Natural killer cell (primary cell): ENCODE measurements at regions not wholly inside any gene's neighbourhood (a gene's known extent, or its start where the extent isn't known, plus 50 kb on each side); places are given as distances from the start of the nearest gene placed in this dataset.

Source experiments
- ATAC-seq, 3 donors: fragments of 150-1000 bp in 2 of 3; fragments of 200-7000 bp in 1 of 3; cut with Tn5 transposase; 1 replicate in 1 of 3; 2 replicates in 2 of 3; pipeline ENCODE4 v1.10.0; 2021; ENCODE audit warnings: mild to moderate bottlenecking in 2 of 3, moderate library complexity in 2 of 3
- DNase-seq, 2 donors: peaks; one replicate each; pipeline versions ENCODE4 v3.0.0 to v3.0.0-alpha.2; 2013 to 2021; ENCODE audit warnings: mixed read lengths in 1 of 2
- H3K27ac ChIP-seq: one replicate; pipeline ENCODE4 v1.5.1; 2013; ENCODE audit warnings: mild to moderate bottlenecking, low read length
- H3K27me3 ChIP-seq: one replicate; pipeline ENCODE4 v1.6.1; 2013; ENCODE audit warnings: low read length; ENCODE audit not compliant: control insufficient read depth, insufficient read depth
- H3K36me3 ChIP-seq: one replicate; pipeline ENCODE4 v1.6.1; 2013; ENCODE audit warnings: low read length; ENCODE audit not compliant: control insufficient read depth, insufficient read depth
- H3K4me1 ChIP-seq: one replicate; pipeline ENCODE4 v1.6.1; 2013; ENCODE audit warnings: low read length; ENCODE audit not compliant: control insufficient read depth, insufficient read depth
- H3K4me3 ChIP-seq: one replicate; pipeline ENCODE4 v1.5.1; 2013; ENCODE audit warnings: low read length
- H3K9me3 ChIP-seq: one replicate; pipeline ENCODE4 v1.6.1; 2013; ENCODE audit warnings: low read length; ENCODE audit not compliant: control insufficient read depth, insufficient read depth
- H3K27ac Mint-ChIP-seq, 2 donors: one replicate each; pipeline ENCODE4 v1.8.0; 2022; ENCODE audit warnings: mild to moderate bottlenecking in 2 of 2, mixed read lengths in 2 of 2, moderate library complexity in 1 of 2
- H3K27me3 Mint-ChIP-seq, 2 donors: one replicate each; pipeline ENCODE4 v1.8.0; 2022; ENCODE audit warnings: low read depth in 2 of 2, mixed read lengths in 2 of 2
- H3K36me3 Mint-ChIP-seq: one replicate; pipeline ENCODE4 v1.8.0; 2022; ENCODE audit warnings: mixed read lengths
- H3K4me1 Mint-ChIP-seq, 2 donors: one replicate each; pipeline ENCODE4 v1.8.0; 2022; ENCODE audit warnings: mixed read lengths in 2 of 2
- H3K4me3 Mint-ChIP-seq: one replicate; pipeline ENCODE4 v1.8.0; 2022; ENCODE audit warnings: mild to moderate bottlenecking, moderate library complexity, mixed read lengths
- H3K9me3 Mint-ChIP-seq, 2 donors: one replicate each; pipeline ENCODE4 v1.8.0; 2022; ENCODE audit warnings: mixed read lengths in 2 of 2
- WGBS: methylation state at CpG from one replicate; pipeline ENCODE4 v1.1.7; 2013; ENCODE audit warnings: missing lambda C conversion rate; ENCODE audit not compliant: insufficient coverage; 5-methylcytosine and 5-hydroxymethylcytosine counted together
- intact Hi-C: fragments of 100-400 bp; cut with micrococcal nuclease; formaldehyde crosslinking; loops from one replicate; pipeline ENCODE4 v1.14.2; 2022
- TF ChIP-seq, protein P1 (sequence below): fragments of 200-600 bp; IDR thresholded peaks from one replicate; pipeline ENCODE4 v1.8.0; 2022; ENCODE audit warnings: antibody characterized with exemption

DNA sequence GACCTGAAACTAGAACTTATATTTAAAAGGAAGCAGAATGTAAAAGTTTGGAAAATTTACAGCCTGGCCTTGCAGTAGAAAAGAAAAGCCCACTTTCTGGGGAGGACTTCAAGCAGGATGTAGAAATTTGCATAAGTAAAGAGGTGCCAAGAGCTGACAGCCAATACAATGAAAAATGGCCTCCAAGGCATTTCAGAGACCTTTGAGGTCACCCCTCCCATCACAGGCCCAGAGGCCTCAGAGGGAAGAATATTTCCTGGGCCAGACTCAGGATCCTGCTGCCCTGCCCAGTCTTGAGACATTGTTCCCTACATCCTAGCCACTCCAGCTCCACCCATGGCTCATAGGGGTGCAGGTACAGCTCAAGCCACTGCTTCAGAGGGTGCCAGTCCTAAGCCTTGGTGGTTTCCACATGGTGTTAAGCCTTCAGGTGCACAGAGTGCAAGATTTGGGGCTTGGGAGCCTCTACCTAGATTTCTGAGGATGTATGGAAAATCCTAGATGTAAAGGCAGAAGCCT lies 518.9 kb upstream of the INTU start:
- H3K4me3 ChIP-seq = no peak overlapping the region
- no peak for DNase-seq
- H3K9me3 ChIP-seq = peaks cover 3% of the 10 kb centered on the region
- H3K4me1 ChIP-seq = no peaks in the 10 kb centered on the region
- H3K27me3 ChIP-seq = no peaks in the 10 kb centered on the region
- Mint-ChIP-seq H3K4me3 (no peak overlapping the region), H3K27me3 (no peaks in the 10 kb centered on the region), H3K27ac (no peak overlapping the region), H3K36me3 (peaks cover 6% of the 10 kb centered on the region), H3K9me3 (peaks cover 9 to 20% of the 10 kb centered on the region in 2 donors), H3K4me1 (no peaks in the 10 kb centered on the region)
- H3K36me3 ChIP-seq = no peaks in the 10 kb centered on the region
- ATAC-seq = no peak
- intact Hi-C loops = no loop called here
- no peak overlapping the region for H3K27ac ChIP-seq
- TF ChIP-seq, protein P1, sequence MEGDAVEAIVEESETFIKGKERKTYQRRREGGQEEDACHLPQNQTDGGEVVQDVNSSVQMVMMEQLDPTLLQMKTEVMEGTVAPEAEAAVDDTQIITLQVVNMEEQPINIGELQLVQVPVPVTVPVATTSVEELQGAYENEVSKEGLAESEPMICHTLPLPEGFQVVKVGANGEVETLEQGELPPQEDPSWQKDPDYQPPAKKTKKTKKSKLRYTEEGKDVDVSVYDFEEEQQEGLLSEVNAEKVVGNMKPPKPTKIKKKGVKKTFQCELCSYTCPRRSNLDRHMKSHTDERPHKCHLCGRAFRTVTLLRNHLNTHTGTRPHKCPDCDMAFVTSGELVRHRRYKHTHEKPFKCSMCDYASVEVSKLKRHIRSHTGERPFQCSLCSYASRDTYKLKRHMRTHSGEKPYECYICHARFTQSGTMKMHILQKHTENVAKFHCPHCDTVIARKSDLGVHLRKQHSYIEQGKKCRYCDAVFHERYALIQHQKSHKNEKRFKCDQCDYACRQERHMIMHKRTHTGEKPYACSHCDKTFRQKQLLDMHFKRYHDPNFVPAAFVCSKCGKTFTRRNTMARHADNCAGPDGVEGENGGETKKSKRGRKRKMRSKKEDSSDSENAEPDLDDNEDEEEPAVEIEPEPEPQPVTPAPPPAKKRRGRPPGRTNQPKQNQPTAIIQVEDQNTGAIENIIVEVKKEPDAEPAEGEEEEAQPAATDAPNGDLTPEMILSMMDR = no peak

DNA sequence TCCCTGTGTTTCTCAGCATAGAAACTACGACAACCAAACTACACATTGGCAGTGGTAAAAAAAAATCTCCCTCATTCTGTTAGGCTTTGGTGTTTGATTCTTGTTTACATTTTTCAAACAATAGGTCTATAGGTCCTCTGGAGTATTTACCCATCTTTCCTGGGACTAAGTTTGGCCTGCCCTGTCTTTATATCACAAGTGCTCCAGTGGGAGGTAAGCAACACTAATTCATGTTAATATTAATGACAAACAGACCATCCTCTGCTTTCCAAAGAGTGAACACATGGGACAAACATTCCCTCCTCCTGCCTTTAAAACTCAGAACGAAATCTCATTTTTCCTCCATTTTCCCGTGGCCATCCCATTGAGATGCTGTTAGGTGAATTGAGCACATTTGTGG lies 514.1 kb upstream of the INTU start:
- intact Hi-C loops = no loop called here
- Histone ChIP-seq H3K27me3 (no peaks in the 10 kb centered on the region), H3K36me3 (no peaks in the 10 kb centered on the region), H3K9me3 (peaks cover 3% of the 10 kb centered on the region), H3K27ac (no peak overlapping the region), H3K4me1 (no peaks in the 10 kb centered on the region), H3K4me3 (no peak overlapping the region)
- WGBS = 90% methylated on average over 2 of the region's 3 CpGs
- H3K27ac Mint-ChIP-seq = no peak overlapping the region
- ATAC-seq (no peak), DNase-seq (no peak)
- no peaks in the 10 kb centered on the region for H3K4me1 Mint-ChIP-seq
- H3K9me3 Mint-ChIP-seq = peaks cover 9 to 23% of the 10 kb centered on the region in 2 donors
- H3K36me3 Mint-ChIP-seq = peaks cover 7% of the 10 kb centered on the region
- TF ChIP-seq, protein P1 = no peak
- H3K27me3 Mint-ChIP-seq = no peaks in the 10 kb centered on the region
- H3K4me3 Mint-ChIP-seq = no peak overlapping the region

DNA sequence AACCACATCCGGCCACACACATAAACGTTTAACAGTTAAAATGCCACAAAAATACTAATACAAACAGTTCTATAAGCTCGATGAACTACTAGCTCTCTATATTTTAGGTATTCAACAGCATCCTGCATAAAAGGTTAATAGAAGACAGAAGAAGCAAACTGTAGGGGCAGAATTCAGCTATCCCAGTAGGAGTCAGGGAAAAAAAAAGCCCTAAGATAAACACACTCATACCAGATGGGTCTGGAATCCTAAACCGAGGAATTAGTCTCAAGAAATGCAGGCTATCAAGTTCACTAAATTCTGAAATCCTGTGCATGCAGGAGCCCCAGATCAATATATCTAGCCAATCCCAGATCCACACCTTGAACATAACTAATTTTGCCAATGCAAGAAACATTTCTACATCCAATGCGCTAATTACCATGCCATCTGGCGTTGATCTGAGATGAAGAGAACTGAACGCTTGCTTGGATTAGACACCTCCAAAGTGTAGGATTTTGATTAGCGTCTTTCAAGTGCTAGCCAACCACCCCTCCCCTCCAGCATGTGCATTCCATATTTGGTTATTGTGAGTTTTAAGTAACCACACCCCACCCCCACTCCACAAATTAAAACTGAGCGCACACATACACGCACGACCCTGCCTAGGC lies 512.2 kb upstream of the INTU start:
- Mint-ChIP-seq H3K36me3 (peaks cover 7% of the 10 kb centered on the region), H3K4me3 (no peak overlapping the region), H3K4me1 (no peaks in the 10 kb centered on the region), H3K27ac (no peak overlapping the region), H3K27me3 (no peaks in the 10 kb centered on the region), H3K9me3 (peaks cover 4 to 21% of the 10 kb centered on the region in 2 donors)
- ATAC-seq (no peak), DNase-seq (no peak)
- Histone ChIP-seq H3K36me3 (no peaks in the 10 kb centered on the region), H3K27me3 (no peaks in the 10 kb centered on the region), H3K9me3 (no peaks in the 10 kb centered on the region), H3K27ac (no peak overlapping the region), H3K4me3 (no peak overlapping the region), H3K4me1 (no peaks in the 10 kb centered on the region)
- TF ChIP-seq, protein P1 = no peak
- intact Hi-C loops = no loop called here
- 97% methylated on average over 7 of the region's 11 CpGs for WGBS

DNA sequence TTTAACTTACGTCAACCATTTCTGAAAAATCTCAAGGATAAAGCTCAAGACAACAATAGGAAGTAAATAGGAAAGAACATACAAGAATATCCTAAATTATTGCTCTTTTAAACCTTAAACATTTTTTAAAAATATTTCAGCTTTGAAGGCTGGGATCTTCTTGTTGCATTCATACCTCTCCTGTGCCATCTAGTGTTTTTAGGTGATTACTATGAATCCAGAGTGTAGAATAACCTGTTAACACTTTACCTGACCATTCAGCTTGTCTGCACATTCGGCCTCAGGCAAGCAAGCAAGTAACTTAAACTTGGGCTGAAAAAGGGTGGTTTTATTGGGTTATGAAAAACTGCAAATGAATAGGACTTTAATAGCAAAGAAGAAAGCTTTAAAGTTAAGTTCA lies 507.8 kb upstream of the INTU start:
- TF ChIP-seq, protein P1 = no peak
- WGBS = 78% methylated on average over 1 of the region's 2 CpGs

More for the DNA sequence above, 507.8 kb upstream of the INTU start:
- H3K4me1 Mint-ChIP-seq = no peaks in the 10 kb centered on the region
- peaks cover 6 to 14% of the 10 kb centered on the region in 2 donors for H3K9me3 Mint-ChIP-seq
- H3K4me3 ChIP-seq = no peak overlapping the region
- H3K27me3 ChIP-seq = no peaks in the 10 kb centered on the region
- H3K9me3 ChIP-seq = no peaks in the 10 kb centered on the region
- H3K27me3 Mint-ChIP-seq = no peaks in the 10 kb centered on the region
- no peaks in the 10 kb centered on the region for H3K36me3 ChIP-seq
- intact Hi-C loops = no loop called here
- H3K36me3 Mint-ChIP-seq = peaks cover 7% of the 10 kb centered on the region
- H3K27ac Mint-ChIP-seq = no peak overlapping the region
- ATAC-seq = no peak
- DNase-seq = no peak
- no peak overlapping the region for H3K4me3 Mint-ChIP-seq
- H3K4me1 ChIP-seq = no peaks in the 10 kb centered on the region
- H3K27ac ChIP-seq = no peak overlapping the region
